ENCODE measurements at regions not wholly inside any gene's neighbourhood (a gene's known extent, or its start where the extent isn't known, plus 50 kb on each side); places are given as distances from the start of the nearest gene placed in this dataset.

- no peak for DNase-seq
- H4K5ac ChIP-seq (ENCODE audit: low read depth, low read length) = no peak overlapping the region
- no peaks in the 10 kb centered on the region for H4K20me1 ChIP-seq (ENCODE audit: insufficient read depth, low read length)
- no peak overlapping the region for H4K8ac ChIP-seq (ENCODE audit: low read depth in 2 of 2, low read length in 2 of 2)
- no peak overlapping the region for H2BK20ac ChIP-seq (ENCODE audit: low read depth, low read length)
- no peak overlapping the region for H2BK5ac ChIP-seq (ENCODE audit: low read depth, low read length, poor library complexity, severe bottlenecking)
- H3K23ac ChIP-seq (ENCODE audit: low read depth, low read length) = no peak overlapping the region
- no peak overlapping the region for H3K18ac ChIP-seq (ENCODE audit: low read depth, low read length)
- H2AFZ ChIP-seq (replicated peaks; ENCODE audit: low read length, poor library complexity) = no peak overlapping the region
- H3K36me3 ChIP-seq (ENCODE audit: control insufficient read depth, insufficient read depth, low read length) = no peaks in the 10 kb centered on the region
- WGBS, 2 experiments (ENCODE audit: extremely low coverage in 2 of 2, insufficient read length in 1 of 2) = no CpG with 5 or more reads among the region's 5 CpGs
- BruUV-seq (replicated peaks) = no TSS peak
- intact Hi-C loops (cut with micrococcal nuclease) = no loop called here
- H3K56ac ChIP-seq (ENCODE audit: extremely low read depth, insufficient read depth, low read length) = no peak overlapping the region
- no peak overlapping the region for H4K91ac ChIP-seq (ENCODE audit: insufficient read depth, low read depth, low read length)
- no peak overlapping the region for H2AK5ac ChIP-seq (ENCODE audit: low read depth, low read length)
- H2BK120ac ChIP-seq (ENCODE audit: low read depth, low read length) = no peak overlapping the region
- H3K79me1 ChIP-seq (ENCODE audit: low read depth in 1 of 2, low read length in 2 of 2) = no peaks in the 10 kb centered on the region
- H3K14ac ChIP-seq (replicated peaks; ENCODE audit: low read depth, low read length) = no peak overlapping the region
- no peaks in the 10 kb centered on the region for H3K4me1 ChIP-seq (ENCODE audit: control insufficient read depth, insufficient read depth, low read length)
- no peak overlapping the region for H3K27ac ChIP-seq (ENCODE audit: insufficient read depth, low read length)
- TF ChIP-seq POLR2A (IDR thresholded peaks at IDR 0.05; ENCODE audit: low read depth, low read length) = no peak
- no peak for TF ChIP-seq RCOR1 (IDR thresholded peaks at IDR 0.05; ENCODE audit: insufficient replicate concordance, low read length)
- TF ChIP-seq MAFK (IDR thresholded peaks at IDR 0.05; ENCODE audit: low read depth, low read length) = no peak
- TF ChIP-seq RFX5 (IDR thresholded peaks at IDR 0.05; ENCODE audit: low read depth, low read length) = no peak
- no peak overlapping the region for H3K4me3 ChIP-seq (ENCODE audit: insufficient read depth, low read depth, low read length)
- no peaks in the 10 kb centered on the region for H3K27me3 ChIP-seq (ENCODE audit: control insufficient read depth, insufficient read depth, low read length)
- no peak overlapping the region for H2BK15ac ChIP-seq (ENCODE audit: low read depth, low read length)
- no peaks in the 10 kb centered on the region for H3K9me1 ChIP-seq (ENCODE audit: insufficient read depth, low read length)
- no peak overlapping the region for H3K9ac ChIP-seq (ENCODE audit: low read depth, low read length)
- in situ Hi-C loops (cut with MboI; ENCODE audit: low sequenced_read_pairs) = no loop called here
- H3K4me2 ChIP-seq (ENCODE audit: low read depth, low read length) = no peak overlapping the region
- ATAC-seq (ENCODE audit: low read depth) = no peak
- CTCF ChIA-PET = no interaction called here
- H2AK9ac ChIP-seq (replicated peaks; ENCODE audit: low read depth, low read length, poor library complexity) = no peak overlapping the region
- dilution Hi-C loops (cut with HindIII; ENCODE audit: low sequenced_read_pairs, unreplicated experiment) = no loop called here
- no peak overlapping the region for H3K4ac ChIP-seq (ENCODE audit: low read depth, low read length)
- POLR2A ChIA-PET (ENCODE audit: unreplicated experiment) = no interaction called here
- peaks cover 36% of the 10 kb centered on the region for H3K9me3 ChIP-seq (ENCODE audit: control insufficient read depth, insufficient read depth, low read length)
Measured at GRCh38 chr10:130952086-130952485, 359.4 kb downstream of the TCERG1L start.
